HG03159 (cell line): ENCODE measurements at regions not wholly inside any gene's neighbourhood (a gene's known extent, or its start where the extent isn't known, plus 50 kb on each side); places are given as distances from the start of the nearest gene placed in this dataset.

Experiments used
- ATAC-seq: cut with Tn5 transposase; IDR thresholded peaks from one replicate; pipeline ENCODE4 v1.9.1; 2021; ENCODE audit warnings: mild to moderate bottlenecking, moderate library complexity; ENCODE audit not compliant: unreplicated experiment

DNA sequence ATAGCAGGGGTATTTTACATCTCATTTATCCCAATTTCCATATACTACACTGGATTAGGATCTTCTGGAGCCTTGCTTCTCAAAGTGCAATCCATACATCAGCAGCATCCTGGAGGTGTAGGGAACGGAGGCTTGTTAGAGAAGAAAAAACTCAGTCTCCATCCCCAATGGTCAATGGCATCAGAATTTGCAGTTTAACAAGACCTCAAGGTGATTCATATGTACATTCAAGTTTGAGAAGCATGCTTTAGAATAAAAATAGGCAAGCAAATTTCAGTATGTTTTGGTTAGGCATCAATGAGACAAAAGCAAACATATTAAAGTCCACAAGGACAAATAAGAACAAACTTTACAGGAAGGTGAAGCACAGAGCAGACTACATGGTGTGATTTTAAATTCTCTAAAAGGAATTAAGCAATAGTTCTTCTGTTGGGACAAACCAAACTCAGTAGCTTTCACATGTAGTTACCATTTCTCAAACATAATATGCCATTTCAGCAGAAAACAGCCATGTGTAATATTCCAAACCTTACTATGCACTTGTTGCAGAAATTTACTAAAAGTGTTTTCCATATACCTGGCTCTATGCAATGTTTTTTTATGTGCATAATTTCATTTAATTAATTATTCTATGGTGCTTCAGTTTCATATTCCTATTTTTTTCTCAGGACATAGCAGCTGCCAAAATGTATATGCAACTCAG lies 360.3 kb upstream of the NECTIN3 start:
- ATAC-seq: no peak

DNA sequence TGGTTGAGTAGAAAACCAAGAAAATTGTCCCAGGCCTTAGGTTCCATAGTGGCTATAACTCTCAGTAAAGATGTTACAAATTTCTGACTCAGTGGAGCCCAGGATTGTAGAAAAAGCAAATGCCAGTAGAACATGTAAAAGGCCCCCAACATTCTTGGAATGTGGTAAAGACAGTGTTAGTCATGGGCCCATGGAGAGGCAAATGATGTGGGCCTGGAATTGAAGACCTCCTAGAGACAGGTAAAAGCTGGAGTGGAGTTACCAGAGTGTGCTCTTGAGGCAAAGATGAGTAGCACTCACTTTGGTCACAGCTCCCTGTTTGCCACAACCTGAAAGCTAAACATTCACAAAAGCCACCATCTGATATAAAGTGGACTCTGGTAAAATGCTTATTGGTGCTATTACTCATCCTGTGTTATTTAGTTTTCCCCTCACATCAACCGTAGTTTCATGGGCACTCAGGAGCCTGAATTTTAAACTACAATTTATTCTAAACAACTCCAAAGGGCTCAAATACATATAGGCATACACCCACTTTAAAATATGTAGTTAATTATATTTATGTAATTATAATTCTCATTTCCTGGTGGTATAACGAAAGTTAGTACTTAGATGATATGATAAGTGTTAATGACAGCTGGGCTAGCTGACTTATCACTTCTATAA lies 359.6 kb upstream of the NECTIN3 start:
- no peak for ATAC-seq

DNA sequence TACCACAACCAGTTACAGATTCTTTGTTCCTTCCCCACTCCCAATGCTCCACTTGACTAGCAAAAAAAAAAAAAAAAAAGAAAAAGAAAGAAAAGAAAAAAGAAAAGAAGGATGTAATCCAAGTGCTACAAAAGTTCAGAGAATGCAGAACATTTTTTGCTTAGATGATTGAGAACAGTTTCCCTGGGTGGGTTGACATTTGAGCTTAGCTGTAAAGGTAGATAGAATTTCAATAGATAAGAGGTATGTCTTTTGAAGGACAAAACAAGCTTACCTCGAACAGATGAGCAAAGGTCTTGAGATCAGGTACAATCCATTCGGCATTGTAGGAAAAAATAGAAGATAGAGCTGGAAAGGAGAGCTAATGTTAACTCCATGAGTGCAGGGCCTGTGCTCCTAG lies 344.6 kb upstream of the NECTIN3 start:
- ATAC-seq: no peak

DNA sequence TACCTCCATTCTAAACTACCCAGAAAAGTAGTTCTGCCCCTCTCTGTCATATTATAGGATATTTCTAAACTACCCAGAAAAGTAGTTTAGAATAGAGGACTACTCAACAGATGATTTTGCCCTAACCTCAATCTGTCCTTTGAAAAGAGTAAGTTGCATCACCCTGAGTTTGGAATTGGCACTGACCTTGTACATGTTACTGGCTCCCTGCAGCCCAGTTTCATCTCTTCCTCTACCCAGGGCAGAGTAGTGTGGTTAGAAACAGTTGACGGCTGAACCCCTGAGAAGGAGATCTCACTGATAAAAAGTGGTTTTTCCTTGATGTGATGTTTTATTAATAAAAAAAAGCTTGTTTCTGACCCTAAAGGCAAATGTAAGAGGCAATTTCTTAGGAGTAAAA lies 340.5 kb upstream of the NECTIN3 start:
- ATAC-seq: no peak

GRCh38 chr3:110732420-110732819 lies 339.2 kb upstream of the NECTIN3 start:
- no peak for ATAC-seq

DNA sequence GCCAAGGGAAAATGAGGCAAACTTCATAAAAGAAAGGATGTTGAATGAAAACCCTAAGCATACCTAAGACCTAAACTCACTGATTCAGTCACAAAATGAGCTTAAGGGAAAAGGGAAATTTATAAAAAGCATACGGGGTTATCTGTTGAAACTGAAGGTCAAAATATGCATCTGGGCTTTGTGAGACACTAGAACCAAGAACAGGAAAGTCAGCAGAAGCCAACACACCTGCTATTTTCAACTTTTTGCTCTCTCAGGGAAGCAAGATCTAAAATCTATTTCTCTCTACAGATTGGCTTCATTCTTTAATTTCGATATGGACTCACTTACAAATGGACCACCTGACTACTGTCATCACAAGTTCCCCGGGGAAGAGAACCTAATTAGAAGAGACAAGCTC lies 338.6 kb upstream of the NECTIN3 start:
- no peak for ATAC-seq

GRCh38 chr3:110734524-110734923 lies 337.1 kb upstream of the NECTIN3 start:
- ATAC-seq: no peak

GRCh38 chr3:110736332-110736731 lies 335.3 kb upstream of the NECTIN3 start:
- ATAC-seq: peak; percentile 94

- ATAC-seq: no peak
Observed at GRCh38 chr3:110738531-110738930, 333.1 kb upstream of the NECTIN3 start.

- ATAC-seq: no peak
Observed at GRCh38 chr3:110741891-110742290, 329.7 kb upstream of the NECTIN3 start.

DNA sequence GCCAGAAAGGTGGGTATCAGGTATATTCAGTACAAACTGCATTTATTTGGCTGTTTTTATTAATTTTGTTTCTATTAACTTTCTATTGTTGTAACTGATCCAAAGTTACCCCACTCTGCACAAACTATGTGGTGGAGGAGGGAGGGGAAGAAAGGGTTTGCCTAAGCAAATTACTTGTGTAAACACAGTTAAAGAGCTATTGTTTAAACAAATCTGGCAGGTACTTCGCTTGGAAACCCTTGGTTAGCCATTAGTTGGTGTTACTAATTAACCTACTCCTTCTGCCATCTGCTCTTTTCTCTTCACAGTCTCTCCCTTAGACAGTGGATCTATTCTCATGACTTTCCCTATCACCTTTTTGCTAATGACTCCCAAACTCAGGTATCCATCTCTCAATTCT lies 328.4 kb upstream of the NECTIN3 start:
- no peak for ATAC-seq

DNA sequence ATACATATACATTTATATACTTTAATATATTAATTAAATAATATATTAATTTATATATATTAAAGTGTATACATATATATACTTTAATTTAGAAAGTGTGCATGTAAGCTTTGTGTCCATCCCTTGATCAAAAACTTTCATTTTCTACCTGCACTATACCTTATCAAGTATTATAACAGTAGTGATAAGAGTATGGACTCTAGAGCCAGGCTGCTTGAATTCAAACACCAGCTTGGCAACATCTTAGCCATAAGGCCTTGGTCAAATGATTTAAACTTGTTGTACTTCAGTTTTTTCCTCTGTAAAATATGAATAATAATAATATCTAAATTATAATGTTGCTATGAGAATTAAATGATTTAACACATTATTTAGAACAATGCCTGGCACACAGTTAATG lies 327.6 kb upstream of the NECTIN3 start:
- no peak for ATAC-seq

- ATAC-seq: no peak
Observed at GRCh38 chr3:110744723-110745122, 326.9 kb upstream of the NECTIN3 start.

DNA sequence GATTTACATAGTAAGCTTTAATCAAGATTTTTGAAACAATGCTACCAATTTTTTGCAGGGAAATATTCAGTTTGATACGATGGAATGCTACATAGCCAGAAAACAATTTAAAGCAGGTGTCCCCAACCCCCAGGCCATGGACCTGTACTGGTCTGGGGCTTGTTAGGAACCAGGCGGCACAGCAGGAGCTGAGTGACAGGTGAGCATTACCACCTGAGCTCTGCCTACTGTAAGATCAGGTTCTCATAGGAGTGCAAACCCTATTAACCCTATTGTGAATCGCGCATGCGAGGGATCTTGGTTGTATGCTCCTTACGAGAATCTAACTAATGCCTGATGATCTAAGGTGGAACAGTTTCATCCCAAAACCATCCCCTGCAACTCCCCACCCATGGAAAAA lies 322.6 kb upstream of the NECTIN3 start:
- no peak for ATAC-seq

GRCh38 chr3:110750201-110750600 lies 321.4 kb upstream of the NECTIN3 start:
- no peak for ATAC-seq

- no peak for ATAC-seq
Observed at GRCh38 chr3:110752307-110752706, 319.3 kb upstream of the NECTIN3 start.

GRCh38 chr3:110753516-110753915 lies 318.1 kb upstream of the NECTIN3 start:
- ATAC-seq: no peak

DNA sequence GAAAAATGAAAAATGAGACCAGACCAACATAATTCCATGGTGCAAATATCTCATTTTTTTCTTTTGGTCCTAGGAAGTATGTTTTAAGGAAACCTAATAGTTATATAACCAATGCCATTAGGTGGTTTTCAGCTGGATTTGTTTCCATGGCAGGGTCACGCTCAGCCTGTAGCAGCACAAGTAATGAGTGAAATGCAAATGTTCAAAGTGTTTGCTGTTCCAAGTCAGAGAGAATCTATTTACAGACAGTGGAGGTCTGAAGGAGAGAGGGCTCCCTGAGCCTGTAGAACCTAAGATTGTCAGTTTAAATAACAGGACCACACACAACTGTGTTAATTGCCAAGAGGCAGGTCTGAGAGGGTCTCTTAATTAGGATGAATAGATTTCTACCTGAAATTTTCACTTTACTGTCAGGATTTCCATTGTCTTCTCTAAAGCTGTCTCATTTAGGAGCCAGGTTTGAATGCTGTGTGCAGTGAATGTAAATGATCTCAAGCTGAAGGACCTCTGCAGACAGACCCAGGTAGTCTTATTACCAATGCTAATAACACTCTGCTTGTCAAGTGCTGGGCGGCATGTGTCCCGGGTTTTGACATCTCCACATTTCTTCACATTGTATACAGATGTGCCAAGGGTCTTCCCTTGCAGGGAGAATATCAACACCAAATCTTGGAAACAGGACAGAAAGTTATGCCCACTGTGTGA lies 317.3 kb upstream of the NECTIN3 start:
- no peak for ATAC-seq

- ATAC-seq: no peak
Observed at GRCh38 chr3:110755345-110755744, 316.3 kb upstream of the NECTIN3 start.

GRCh38 chr3:110756705-110757104 lies 314.9 kb upstream of the NECTIN3 start:
- no peak for ATAC-seq

GRCh38 chr3:110758208-110758607 lies 313.4 kb upstream of the NECTIN3 start:
- no peak for ATAC-seq

GRCh38 chr3:110767156-110767555 lies 304.5 kb upstream of the NECTIN3 start:
- no peak for ATAC-seq
